GM21717 (cell line): ENCODE measurements at regions not wholly inside any gene's neighbourhood (a gene's known extent, or its start where the extent isn't known, plus 50 kb on each side); places are given as distances from the start of the nearest gene placed in this dataset.

Experiments used
- ATAC-seq: cut with Tn5 transposase; IDR thresholded peaks from one replicate; pipeline ENCODE4 v1.9.1; 2021; ENCODE audit warnings: mild to moderate bottlenecking, moderate library complexity; ENCODE audit not compliant: unreplicated experiment

GRCh38 chr16:49216593-49216992, 65.0 kb downstream of the CBLN1 start:
- no peak for ATAC-seq

- no peak for ATAC-seq
Observed at GRCh38 chr16:49213594-49213993, 68.0 kb downstream of the CBLN1 start.

- no peak for ATAC-seq
Observed at GRCh38 chr16:49204191-49204590, 77.4 kb downstream of the CBLN1 start.

GRCh38 chr16:49203361-49203760, 78.3 kb downstream of the CBLN1 start:
- ATAC-seq, result no peak

- no peak for ATAC-seq
Observed at GRCh38 chr16:49201118-49201517, 80.5 kb downstream of the CBLN1 start.

GRCh38 chr16:49200223-49200820, 81.3 kb downstream of the CBLN1 start:
- no peak for ATAC-seq

GRCh38 chr16:49195237-49195548, 86.4 kb downstream of the CBLN1 start:
- no peak for ATAC-seq

GRCh38 chr16:49194537-49195236, 87.0 kb downstream of the CBLN1 start:
- ATAC-seq, result no peak

GRCh38 chr16:49193596-49193995, 88.0 kb downstream of the CBLN1 start:
- no peak for ATAC-seq

GRCh38 chr16:49189286-49189685, 92.4 kb downstream of the CBLN1 start:
- ATAC-seq, result no peak

GRCh38 chr16:49183911-49184310, 97.7 kb downstream of the CBLN1 start:
- no peak for ATAC-seq

GRCh38 chr16:49181791-49182518, 99.7 kb downstream of the CBLN1 start:
- ATAC-seq, result no peak

- no peak for ATAC-seq
Observed at GRCh38 chr16:49179714-49180330, 101.8 kb downstream of the CBLN1 start.

GRCh38 chr16:49168126-49168525, 113.5 kb downstream of the CBLN1 start:
- ATAC-seq, result no peak

GRCh38 chr16:49165025-49165424, 116.6 kb downstream of the CBLN1 start:
- no peak for ATAC-seq

- no peak for ATAC-seq
Observed at GRCh38 chr16:49161191-49161590, 120.4 kb downstream of the CBLN1 start.

- ATAC-seq, result no peak
Observed at GRCh38 chr16:49158029-49158642, 123.5 kb downstream of the CBLN1 start.

- no peak for ATAC-seq
Observed at GRCh38 chr16:49150341-49150740, 131.3 kb downstream of the CBLN1 start.

- no peak for ATAC-seq
Observed at GRCh38 chr16:49148410-49148809, 133.2 kb downstream of the CBLN1 start.

- ATAC-seq, result no peak
Observed at GRCh38 chr16:49140618-49141017, 141.0 kb downstream of the CBLN1 start.

GRCh38 chr16:49130397-49130796, 151.2 kb downstream of the CBLN1 start:
- ATAC-seq, result no peak
